ENCODE measurements at regions not wholly inside any gene's neighbourhood (a gene's known extent, or its start where the extent isn't known, plus 50 kb on each side); places are given as distances from the start of the nearest gene placed in this dataset.

DNA sequence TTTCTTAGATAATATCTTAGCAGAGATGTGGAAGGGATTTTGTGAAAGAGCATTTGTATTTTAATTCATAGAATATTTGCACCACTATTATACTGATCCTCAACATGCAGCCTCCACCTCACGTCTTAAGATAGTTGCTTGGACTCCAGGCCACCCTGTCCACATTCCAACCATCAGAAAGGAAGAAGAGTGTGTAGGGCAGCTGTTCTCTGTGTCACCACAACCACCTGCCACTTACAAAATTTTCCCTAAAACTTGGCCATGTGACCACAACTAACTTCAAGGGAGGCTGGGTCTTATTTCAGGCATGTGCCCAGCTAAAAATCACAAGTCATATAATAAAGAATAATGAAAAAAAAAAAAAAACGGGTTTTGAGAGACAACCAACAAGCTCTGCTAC, 528.1 kb downstream of the RAB28 start:
- no peak for TF ChIP-seq CTCF (IDR thresholded peaks at IDR 0.05; ENCODE audit: low read depth, low read length, missing control alignments)
- H3K27me3 ChIP-seq (replicated peaks) = no peaks in the 10 kb centered on the region
- H3K36me3 ChIP-seq (replicated peaks) = no peaks in the 10 kb centered on the region
- no peak overlapping the region for H3K4me3 ChIP-seq (ENCODE audit: low read depth, low read length)
- in situ Hi-C loops (cut with HindIII; ENCODE audit: low pct_ligation_motif_present, low sequenced_read_pairs) = no loop called here
- no peak for DNase-seq
- no peak overlapping the region for H3K27ac ChIP-seq

GRCh38 chr4:12949719-12950490, 534.2 kb downstream of the RAB28 start:
- TF ChIP-seq CTCF (IDR thresholded peaks at IDR 0.05; ENCODE audit: low read depth, low read length, missing control alignments) = no peak
- no peaks in the 10 kb centered on the region for H3K27me3 ChIP-seq (replicated peaks)
- no peak overlapping the region for H3K4me3 ChIP-seq (ENCODE audit: low read depth, low read length)
- in situ Hi-C loops (cut with HindIII; ENCODE audit: low pct_ligation_motif_present, low sequenced_read_pairs) = no loop called here
- H3K27ac ChIP-seq = no peak overlapping the region
- DNase-seq = no peak
- H3K36me3 ChIP-seq (replicated peaks) = no peaks in the 10 kb centered on the region

- Histone ChIP-seq H3K27ac (no peak overlapping the region), H3K27me3 (replicated peaks) (no peaks in the 10 kb centered on the region), H3K36me3 (replicated peaks) (no peaks in the 10 kb centered on the region), H3K4me3 (ENCODE audit: low read depth, low read length) (no peak overlapping the region)
- TF ChIP-seq CTCF (IDR thresholded peaks at IDR 0.05; ENCODE audit: low read depth, low read length, missing control alignments) = no peak
- in situ Hi-C loops (cut with HindIII; ENCODE audit: low pct_ligation_motif_present, low sequenced_read_pairs) = no loop called here
- no peak for DNase-seq
Measured at GRCh38 chr4:12943069-12943468, 541.1 kb downstream of the RAB28 start.

GRCh38 chr4:12933760-12934221, 550.3 kb downstream of the RAB28 start:
- in situ Hi-C loops (cut with HindIII; ENCODE audit: low pct_ligation_motif_present, low sequenced_read_pairs) = no loop called here
- DNase-seq = no peak
- Histone ChIP-seq H3K27ac (no peak overlapping the region), H3K36me3 (replicated peaks) (no peaks in the 10 kb centered on the region), H3K4me3 (ENCODE audit: low read depth, low read length) (no peak overlapping the region), H3K27me3 (replicated peaks) (no peaks in the 10 kb centered on the region)
- TF ChIP-seq CTCF (IDR thresholded peaks at IDR 0.05; ENCODE audit: low read depth, low read length, missing control alignments) = no peak

DNA sequence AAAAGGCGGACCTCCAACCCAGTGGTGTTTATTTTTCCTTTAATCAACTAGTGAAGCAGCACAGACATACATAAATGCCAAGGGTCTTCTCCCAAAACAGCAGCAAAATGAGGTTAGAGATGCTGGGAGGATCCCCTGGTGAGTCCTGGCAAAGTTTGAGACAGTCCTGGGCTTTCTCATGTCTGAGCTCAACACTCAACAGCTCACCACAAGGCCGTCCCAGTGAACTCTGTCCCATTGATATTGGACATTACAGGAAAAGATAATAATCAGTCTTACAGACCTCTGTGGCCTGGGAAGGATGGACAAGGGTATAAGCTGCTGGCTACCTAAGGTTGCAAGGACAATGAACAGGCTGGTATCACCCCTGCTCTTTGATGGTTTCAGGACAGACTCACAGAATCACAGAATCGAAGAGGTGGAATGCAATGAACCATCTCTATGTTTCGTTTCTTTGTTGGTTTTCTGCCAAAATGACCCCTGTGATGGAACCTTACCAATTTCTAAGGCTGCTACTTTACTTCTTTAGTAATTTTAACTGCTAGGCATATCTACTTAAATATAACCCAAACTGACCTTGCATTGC, 551.8 kb downstream of the RAB28 start:
- in situ Hi-C loops (cut with HindIII; ENCODE audit: low pct_ligation_motif_present, low sequenced_read_pairs) = no loop called here
- no peak for TF ChIP-seq CTCF (IDR thresholded peaks at IDR 0.05; ENCODE audit: low read depth, low read length, missing control alignments)
- no peaks in the 10 kb centered on the region for H3K27me3 ChIP-seq (replicated peaks)

More for the DNA sequence above, 551.8 kb downstream of the RAB28 start:
- no peak overlapping the region for H3K4me3 ChIP-seq (ENCODE audit: low read depth, low read length)
- no peak for DNase-seq
- no peaks in the 10 kb centered on the region for H3K36me3 ChIP-seq (replicated peaks)
- no peak overlapping the region for H3K27ac ChIP-seq
